WTC11 (cell line): ENCODE measurements at regions not wholly inside any gene's neighbourhood (a gene's known extent, or its start where the extent isn't known, plus 50 kb on each side); places are given as distances from the start of the nearest gene placed in this dataset.

ENCODE experiments used
- ATAC-seq: fragments of 200-7000 bp; cut with Tn5 transposase; 2 replicates; pipeline ENCODE4 v1.10.0; 2021; ENCODE audit warnings: mild to moderate bottlenecking, moderate library complexity
- CTCF ChIA-PET: fragments of 300-600 bp; sonication (Branson Sonifier 250); formaldehyde crosslinking; loops from one replicate; lab custom pipeline; 2021; ENCODE audit warnings: antibody characterized with exemption; lab: Charles Lee
- POLR2A ChIA-PET: fragments of 350-600 bp; sonication (Branson Sonifier 250); formaldehyde crosslinking; loops from one replicate; lab custom pipeline; 2021; ENCODE audit warnings: antibody characterized with exemption; lab: Charles Lee
- DNase-seq: peaks from one replicate; pipeline ENCODE4 v3.0.0; 2021; ENCODE audit warnings: low spot score
- H3K27ac Mint-ChIP-seq: 2 replicates; pipeline ENCODE4 v1.8.0; 2021; ENCODE audit warnings: mixed read lengths
- H3K27me3 Mint-ChIP-seq: 2 replicates; pipeline ENCODE4 v1.8.0; 2021; ENCODE audit warnings: low read depth, mild to moderate bottlenecking, moderate library complexity, mixed read lengths
- H3K36me3 Mint-ChIP-seq: 2 replicates; pipeline ENCODE4 v1.8.0; 2021; ENCODE audit warnings: mixed read lengths
- H3K4me1 Mint-ChIP-seq: 2 replicates; pipeline ENCODE4 v1.8.0; 2022; ENCODE audit warnings: mixed read lengths
- H3K4me3 Mint-ChIP-seq: 2 replicates; pipeline ENCODE4 v1.8.0; 2021; ENCODE audit warnings: mild to moderate bottlenecking, moderate library complexity, mixed read lengths
- H3K9me3 Mint-ChIP-seq: 2 replicates; pipeline ENCODE4 v1.8.0; 2021; ENCODE audit warnings: mixed read lengths
- ATF6 ChIP-seq: sonication (generic); formaldehyde crosslinking; IDR thresholded peaks from 2 replicates; pipeline ENCODE4 v1.8.1; 2023; ENCODE audit warnings: mild to moderate bottlenecking, missing genetic modification reagents
- CBFB ChIP-seq: sonication (generic); formaldehyde crosslinking; IDR thresholded peaks from 2 replicates; pipeline ENCODE4 v1.8.1; 2022; ENCODE audit warnings: mild to moderate bottlenecking, low read depth, missing genetic modification reagents
- CREB1 ChIP-seq: sonication (generic); formaldehyde crosslinking; IDR thresholded peaks from 2 replicates; pipeline ENCODE4 v1.8.0; 2023; ENCODE audit warnings: mild to moderate bottlenecking, missing genetic modification reagents
- E2F1 ChIP-seq: sonication (generic); formaldehyde crosslinking; IDR thresholded peaks from 2 replicates; pipeline ENCODE4 v1.8.0; 2022; ENCODE audit warnings: mild to moderate bottlenecking, missing genetic modification reagents
- E2F5 ChIP-seq: sonication (generic); formaldehyde crosslinking; IDR thresholded peaks from 2 replicates; pipeline ENCODE4 v1.8.1; 2022; ENCODE audit warnings: mild to moderate bottlenecking, moderate library complexity, missing genetic modification reagents
- EMX1 ChIP-seq: fragments of 250-450 bp; sonication (Bioruptor Pico); IDR thresholded peaks from 2 replicates; pipeline ENCODE4 v1.8.0; 2021; ENCODE audit warnings: mild to moderate bottlenecking
- ERG ChIP-seq: fragments of 250-450 bp; sonication (Bioruptor Pico); IDR thresholded peaks from 2 replicates; pipeline ENCODE4 v1.8.0; 2021; ENCODE audit warnings: mild to moderate bottlenecking
- GABPB1 ChIP-seq: sonication (generic); formaldehyde crosslinking; IDR thresholded peaks from 2 replicates; pipeline ENCODE4 v1.8.1; 2023; ENCODE audit warnings: mild to moderate bottlenecking, missing genetic modification reagents
- GRHL2 ChIP-seq: fragments of 250-450 bp; sonication (Bioruptor Pico); IDR thresholded peaks from 2 replicates; pipeline ENCODE4 v1.8.0; 2022; ENCODE audit warnings: mild to moderate bottlenecking, moderate library complexity; ENCODE audit not compliant: insufficient replicate concordance, severe bottlenecking
- HMGA2 ChIP-seq: fragments of 250-450 bp; sonication (Bioruptor Pico); IDR thresholded peaks from 2 replicates; pipeline ENCODE4 v1.4.0; 2021; ENCODE audit warnings: mild to moderate bottlenecking, moderate library complexity
- IRF2 ChIP-seq: sonication (generic); formaldehyde crosslinking; IDR thresholded peaks from 2 replicates; pipeline ENCODE4 v1.8.0; 2022; ENCODE audit warnings: low read depth, missing genetic modification reagents, borderline replicate concordance
- JAZF1 ChIP-seq: fragments of 250-450 bp; sonication (Bioruptor Pico); IDR thresholded peaks from 2 replicates; pipeline ENCODE4 v1.9.0; 2021; ENCODE audit warnings: moderate library complexity, mild to moderate bottlenecking, inconsistent platforms
- MYBL2 ChIP-seq: sonication (generic); formaldehyde crosslinking; IDR thresholded peaks from 2 replicates; pipeline ENCODE4 v1.8.1; 2023; ENCODE audit warnings: mild to moderate bottlenecking, moderate library complexity, missing genetic modification reagents
- NFYB ChIP-seq: sonication (generic); formaldehyde crosslinking; conservative IDR thresholded peaks from 2 replicates; pipeline ENCODE4 v1.8.0; 2022; ENCODE audit warnings: low read depth, missing genetic modification reagents
- RELA ChIP-seq: sonication (generic); formaldehyde crosslinking; IDR thresholded peaks from 2 replicates; pipeline ENCODE4 v1.8.1; 2022; ENCODE audit warnings: missing genetic modification reagents, mild to moderate bottlenecking, borderline replicate concordance
- ZBTB21 ChIP-seq: sonication (generic); formaldehyde crosslinking; IDR thresholded peaks from 2 replicates; pipeline ENCODE4 v1.8.1; 2023; ENCODE audit warnings: mild to moderate bottlenecking, missing genetic modification reagents, borderline replicate concordance
- ZBTB43 ChIP-seq: sonication (generic); formaldehyde crosslinking; IDR thresholded peaks from 2 replicates; pipeline ENCODE4 v1.8.1; 2023; ENCODE audit warnings: mild to moderate bottlenecking, missing genetic modification reagents
- ZNF138 ChIP-seq: sonication (generic); formaldehyde crosslinking; conservative IDR thresholded peaks from 2 replicates; pipeline ENCODE4 v1.8.1; 2022; ENCODE audit warnings: mild to moderate bottlenecking, moderate library complexity, missing genetic modification reagents
- ZNF232 ChIP-seq: sonication (generic); formaldehyde crosslinking; IDR thresholded peaks from 2 replicates; pipeline ENCODE4 v1.8.0; 2022; ENCODE audit warnings: mild to moderate bottlenecking, missing genetic modification reagents
- ZNF281 ChIP-seq: sonication (generic); formaldehyde crosslinking; IDR thresholded peaks from 2 replicates; pipeline ENCODE4 v1.8.0; 2023; ENCODE audit warnings: mild to moderate bottlenecking, missing genetic modification reagents
- ZNF396 ChIP-seq: fragments of 250-450 bp; sonication (Bioruptor Pico); IDR thresholded peaks from 2 replicates; pipeline ENCODE4 v1.8.0; 2021; ENCODE audit warnings: mild to moderate bottlenecking, moderate library complexity, borderline replicate concordance

- no peak for TF ChIP-seq JAZF1 (CRISPR knock-in tag)
- no peak for TF ChIP-seq CREB1 (CRISPR knock-in tag)
- no peak for TF ChIP-seq NFYB (CRISPR knock-in tag)
- no peak for TF ChIP-seq ZNF232 (CRISPR knock-in tag)
- TF ChIP-seq HMGA2 (CRISPR knock-in tag): no peak
- TF ChIP-seq ZNF396 (CRISPR knock-in tag): no peak
Observed at GRCh38 chr7:41536873-41537665, 165.8 kb downstream of the INHBA start (continued).

- peaks cover 4% of the 10 kb centered on the region; the same call in 1 of the 2 replicates for H3K36me3 Mint-ChIP-seq
- TF ChIP-seq ZBTB43 (no peak), E2F5 (CRISPR knock-in tag) (no peak), ZNF138 (CRISPR knock-in tag) (no peak), ERG (no peak)
- peaks cover 18% of the 10 kb centered on the region for H3K9me3 Mint-ChIP-seq
- POLR2A ChIA-PET: no interaction called here
- H3K4me3 Mint-ChIP-seq: no peak overlapping the region
- CTCF ChIA-PET: no interaction called here
- H3K4me1 Mint-ChIP-seq: peaks cover 31% of the 10 kb centered on the region
- peaks cover 5% of the 10 kb centered on the region for H3K27me3 Mint-ChIP-seq
- DNase-seq (no peak), ATAC-seq (no peak)
- H3K27ac Mint-ChIP-seq: no peak overlapping the region
Observed at GRCh38 chr7:41536122-41536872, 166.6 kb downstream of the INHBA start.

GRCh38 chr7:41529831-41530230 lies 173.1 kb downstream of the INHBA start:
- ChIA-PET CTCF (no interaction called here), POLR2A (no interaction called here)
- H3K36me3 Mint-ChIP-seq: peaks cover 12% of the 10 kb centered on the region
- ATAC-seq (no peak), DNase-seq (no peak)
- no peak overlapping the region for H3K4me3 Mint-ChIP-seq
- no peak overlapping the region for H3K27ac Mint-ChIP-seq
- peaks cover 30% of the 10 kb centered on the region for H3K9me3 Mint-ChIP-seq
- H3K27me3 Mint-ChIP-seq: peaks cover 5% of the 10 kb centered on the region
- no peaks in the 10 kb centered on the region for H3K4me1 Mint-ChIP-seq
- TF ChIP-seq GABPB1 (no peak), E2F1 (CRISPR knock-in tag) (no peak), IRF2 (no peak), MYBL2 (CRISPR knock-in tag) (no peak), RELA (no peak), ZBTB21 (no peak), ATF6 (CRISPR knock-in tag) (no peak), EMX1 (no peak), NFYB (CRISPR knock-in tag) (no peak), GRHL2 (no peak), HMGA2 (CRISPR knock-in tag) (no peak), CBFB (CRISPR knock-in tag) (no peak), ZNF281 (CRISPR knock-in tag) (no peak)
